ENCODE measurements at regions not wholly inside any gene's neighbourhood (a gene's known extent, or its start where the extent isn't known, plus 50 kb on each side); places are given as distances from the start of the nearest gene placed in this dataset.

- TF ChIP-seq CTCF (IDR thresholded peaks at IDR 0.05; ENCODE audit: insufficient read depth, low read length, poor library complexity, severe bottlenecking) = no peak
Observed at GRCh38 chr5:102603670-102604069, 104.9 kb upstream of the SLCO6A1 start.

GRCh38 chr5:102608414-102608813, 109.6 kb upstream of the SLCO6A1 start:
- TF ChIP-seq CTCF (IDR thresholded peaks at IDR 0.05; ENCODE audit: insufficient read depth, low read length, poor library complexity, severe bottlenecking) = no peak
- no peak for DNase-seq (ENCODE audit: low read depth)
- no peak overlapping the region for H3K4me3 ChIP-seq (ENCODE audit: low read depth, low read length)
- no peaks in the 10 kb centered on the region for H3K36me3 ChIP-seq (ENCODE audit: control insufficient read depth, insufficient read depth, low read length)
- H3K27me3 ChIP-seq (ENCODE audit: control insufficient read depth, insufficient read depth, low read length) = no peaks in the 10 kb centered on the region

More at GRCh38 chr5:102603670-102604069, 104.9 kb upstream of the SLCO6A1 start:
- Histone ChIP-seq H3K27me3 (ENCODE audit: control insufficient read depth, insufficient read depth, low read length) (no peaks in the 10 kb centered on the region), H3K36me3 (ENCODE audit: control insufficient read depth, insufficient read depth, low read length) (no peaks in the 10 kb centered on the region), H3K4me3 (ENCODE audit: low read depth, low read length) (no peak overlapping the region)
- DNase-seq (ENCODE audit: low read depth) = no peak

- Histone ChIP-seq H3K4me3 (ENCODE audit: low read depth, low read length) (no peak overlapping the region), H3K36me3 (ENCODE audit: control insufficient read depth, insufficient read depth, low read length) (no peaks in the 10 kb centered on the region), H3K27me3 (ENCODE audit: control insufficient read depth, insufficient read depth, low read length) (no peaks in the 10 kb centered on the region)
- DNase-seq (ENCODE audit: low read depth) = no peak
- no peak for TF ChIP-seq CTCF (IDR thresholded peaks at IDR 0.05; ENCODE audit: insufficient read depth, low read length, poor library complexity, severe bottlenecking)
Observed at GRCh38 chr5:102611312-102611711, 112.5 kb upstream of the SLCO6A1 start.

GRCh38 chr5:102613661-102614060, 114.9 kb upstream of the SLCO6A1 start:
- no peaks in the 10 kb centered on the region for H3K36me3 ChIP-seq (ENCODE audit: control insufficient read depth, insufficient read depth, low read length)
- no peak for DNase-seq (ENCODE audit: low read depth)
- H3K4me3 ChIP-seq (ENCODE audit: low read depth, low read length) = no peak overlapping the region
- TF ChIP-seq CTCF (IDR thresholded peaks at IDR 0.05; ENCODE audit: insufficient read depth, low read length, poor library complexity, severe bottlenecking) = no peak
- H3K27me3 ChIP-seq (ENCODE audit: control insufficient read depth, insufficient read depth, low read length) = no peaks in the 10 kb centered on the region

DNA sequence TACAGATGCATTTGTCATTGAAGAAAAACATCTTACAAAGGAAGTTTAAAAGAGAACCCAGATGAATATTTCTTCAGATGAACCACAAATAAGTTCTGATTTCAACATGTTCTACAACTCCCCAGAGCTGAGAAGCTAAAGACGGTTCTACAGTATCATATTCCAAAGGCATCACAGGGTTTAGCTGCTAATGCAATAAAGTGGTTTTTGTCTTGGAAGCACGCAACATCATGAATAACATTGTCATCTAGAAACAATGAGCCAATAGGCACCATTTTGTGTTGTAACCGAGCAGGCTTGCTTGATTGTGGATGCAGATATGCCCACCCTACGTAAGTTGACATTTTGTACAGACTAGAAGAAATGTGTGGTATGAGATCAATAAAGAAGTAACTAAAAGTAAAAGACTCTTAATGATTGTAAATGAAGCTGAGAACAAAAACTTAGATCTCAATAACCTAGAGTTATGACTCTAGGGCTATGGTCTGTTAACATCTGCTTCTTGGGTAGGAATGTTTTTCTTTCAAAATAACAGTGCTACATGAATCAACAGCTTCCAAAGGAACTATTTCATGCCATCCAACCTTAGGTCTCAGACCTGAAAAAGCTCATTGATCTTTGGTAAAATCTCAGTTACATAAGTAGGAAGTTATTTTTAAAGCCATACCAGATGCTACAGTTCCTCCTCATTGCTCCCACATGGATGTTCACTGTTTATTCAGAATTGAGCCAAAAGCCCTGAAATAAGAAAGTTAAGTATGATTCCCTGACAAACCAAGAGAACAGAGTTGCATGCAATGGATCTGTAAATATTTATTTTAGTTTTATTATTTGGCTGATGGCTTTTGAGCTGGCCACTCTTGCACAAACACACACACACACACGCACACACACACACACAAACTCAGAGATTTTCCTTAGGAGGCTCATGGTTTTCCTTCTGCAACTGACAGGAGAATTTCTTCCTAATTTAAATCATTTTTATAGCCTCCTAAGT, 118.7 kb upstream of the SLCO6A1 start:
- H3K27me3 ChIP-seq (ENCODE audit: control insufficient read depth, insufficient read depth, low read length) = no peaks in the 10 kb centered on the region
- H3K4me3 ChIP-seq (ENCODE audit: low read depth, low read length) = no peak overlapping the region
- TF ChIP-seq CTCF (IDR thresholded peaks at IDR 0.05; ENCODE audit: insufficient read depth, low read length, poor library complexity, severe bottlenecking) = no peak
- H3K36me3 ChIP-seq (ENCODE audit: control insufficient read depth, insufficient read depth, low read length) = no peaks in the 10 kb centered on the region
- no peak for DNase-seq (ENCODE audit: low read depth)

Measured in kidney epithelial cell (primary cell).